Psoas muscle (tissue), 7 donors: ENCODE measurements at regions not wholly inside any gene's neighbourhood (a gene's known extent, or its start where the extent isn't known, plus 50 kb on each side); places are given as distances from the start of the nearest gene placed in this dataset.

Experiments
- ATAC-seq, 4 donors: fragments of 200-7000 bp; cut with Tn5 transposase; one replicate each; pipeline ENCODE4 v1.9.1; 2020; ENCODE audit warnings: moderate library complexity in 3 of 4, mild to moderate bottlenecking in 2 of 4
- DNase-seq, 2 donors: peaks; one replicate each; pipeline ENCODE4 v3.0.0-alpha.2; 2020
- H3K27ac ChIP-seq: fragments of 200-600 bp; one replicate; pipeline ENCODE4 v1.8.0; 2022
- H3K27me3 ChIP-seq, 3 donors: fragments of 200-600 bp in 1 of 3; one replicate each; pipeline versions ENCODE4 v1.6.1 to v1.8.0; 2013 to 2022; ENCODE audit warnings: low read length in 2 of 3, mild to moderate bottlenecking in 2 of 3, moderate library complexity in 1 of 3; ENCODE audit not compliant: insufficient read depth in 3 of 3
- H3K36me3 ChIP-seq, 2 donors: fragments of 200-600 bp in 1 of 2; one replicate each; pipeline versions ENCODE4 v1.6.1 to v1.8.0; 2013 to 2022; ENCODE audit warnings: low read depth in 1 of 2, mild to moderate bottlenecking in 1 of 2, moderate library complexity in 1 of 2; ENCODE audit not compliant: insufficient read depth in 1 of 2
- H3K4me1 ChIP-seq: fragments of 200-600 bp; one replicate; pipeline ENCODE4 v1.8.0; 2022
- H3K4me3 ChIP-seq: fragments of 200-600 bp; one replicate; pipeline ENCODE4 v1.8.0; 2022; ENCODE audit warnings: mild to moderate bottlenecking
- H3K9me3 ChIP-seq: fragments of 200-600 bp; one replicate; pipeline ENCODE4 v1.8.0; 2022
- WGBS, 3 donors: extraction: QIAGEN DNeasy Blood & Tissue Kit; methylation state at CpG; one replicate each; pipeline versions ENCODE4 v1.1.6 to v1.1.7; 2013; 5-methylcytosine and 5-hydroxymethylcytosine counted together
- intact Hi-C, 2 donors: fragments of 100-400 bp; cut with DNase I; formaldehyde crosslinking; loops; one replicate each; pipeline versions ENCODE4 v1.11.0 to v1.14.2; 2022
- TF ChIP-seq, protein P1 (sequence below): fragments of 200-600 bp; IDR thresholded peaks from one replicate; pipeline ENCODE4 v1.8.0; 2022; ENCODE audit warnings: antibody characterized with exemption
- donor health status: healthy with polysubstance abuse.
- donor health status: DM: no; HTN: no; CAD: no; lungs with moderate emphysema.
- donor health status: Bipolar disorder and iron deficiency.
- donor health status: healthy.
- donor health status: DM: yes; HTN: yes; CAD: no.
- donor health status: DM: no; HTN: no; CAD: no.
- donor health status: DM: yes; HTN: yes; CAD: no.

DNA sequence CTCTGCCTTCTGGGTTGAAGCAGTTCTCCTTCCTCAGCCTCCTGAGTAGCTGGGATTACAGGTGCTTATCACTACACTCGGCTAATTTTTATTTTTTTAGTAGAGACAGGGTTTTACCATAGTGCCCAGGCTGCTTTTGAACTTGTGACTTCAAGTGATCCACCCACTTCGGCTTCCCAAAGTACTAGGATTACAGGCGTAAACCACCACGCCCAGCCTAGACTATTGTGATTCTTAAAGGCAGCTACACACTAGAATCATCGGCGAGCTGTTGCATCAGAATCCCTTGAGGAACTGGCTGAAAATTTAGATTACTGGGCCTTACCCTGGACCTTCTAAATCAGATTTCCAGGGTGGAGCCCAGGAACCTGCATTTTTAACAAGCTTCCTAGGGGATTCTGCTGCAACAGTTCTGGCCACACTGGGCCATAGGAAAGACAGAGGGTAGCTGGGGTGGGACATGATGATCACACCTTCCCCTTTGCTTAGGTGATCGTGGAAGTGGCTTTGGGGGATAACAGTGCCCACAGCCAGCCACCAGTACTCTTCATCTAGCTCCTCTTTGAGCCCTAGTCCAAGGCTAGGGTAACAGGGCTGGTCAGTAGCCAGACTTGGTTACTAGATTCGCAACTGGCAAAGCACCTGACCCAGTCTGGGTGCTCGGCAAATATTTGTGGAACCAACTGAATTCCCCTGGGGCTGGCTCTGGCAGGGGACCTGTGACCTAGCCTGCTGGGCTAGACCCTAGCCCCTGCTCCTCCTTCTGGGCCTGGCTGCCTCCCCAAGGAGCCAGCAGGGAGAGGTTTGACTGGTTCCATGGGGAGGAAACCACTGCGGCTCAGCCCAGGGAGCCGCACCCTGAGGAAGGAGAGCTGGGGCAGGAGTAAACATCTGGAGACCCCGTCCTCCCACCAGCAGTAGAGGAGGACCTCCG, 67.1 kb upstream of the DUSP5 start:
- 85 to 86% (median 86%) methylated on average over 13 of the region's 13 CpGs for WGBS, 3 donors
- intact Hi-C loops = no loop called here
- Histone ChIP-seq H3K27me3 (no peaks in the 10 kb centered on the region), H3K4me3 (no peak overlapping the region), H3K27ac (no peak overlapping the region), H3K36me3 (no peaks in the 10 kb centered on the region), H3K4me1 (no peaks in the 10 kb centered on the region), H3K9me3 (no peaks in the 10 kb centered on the region)
- no peak for ATAC-seq
- peak in 1 of 2 donors; percentile 27 for DNase-seq
- TF ChIP-seq, protein P1, sequence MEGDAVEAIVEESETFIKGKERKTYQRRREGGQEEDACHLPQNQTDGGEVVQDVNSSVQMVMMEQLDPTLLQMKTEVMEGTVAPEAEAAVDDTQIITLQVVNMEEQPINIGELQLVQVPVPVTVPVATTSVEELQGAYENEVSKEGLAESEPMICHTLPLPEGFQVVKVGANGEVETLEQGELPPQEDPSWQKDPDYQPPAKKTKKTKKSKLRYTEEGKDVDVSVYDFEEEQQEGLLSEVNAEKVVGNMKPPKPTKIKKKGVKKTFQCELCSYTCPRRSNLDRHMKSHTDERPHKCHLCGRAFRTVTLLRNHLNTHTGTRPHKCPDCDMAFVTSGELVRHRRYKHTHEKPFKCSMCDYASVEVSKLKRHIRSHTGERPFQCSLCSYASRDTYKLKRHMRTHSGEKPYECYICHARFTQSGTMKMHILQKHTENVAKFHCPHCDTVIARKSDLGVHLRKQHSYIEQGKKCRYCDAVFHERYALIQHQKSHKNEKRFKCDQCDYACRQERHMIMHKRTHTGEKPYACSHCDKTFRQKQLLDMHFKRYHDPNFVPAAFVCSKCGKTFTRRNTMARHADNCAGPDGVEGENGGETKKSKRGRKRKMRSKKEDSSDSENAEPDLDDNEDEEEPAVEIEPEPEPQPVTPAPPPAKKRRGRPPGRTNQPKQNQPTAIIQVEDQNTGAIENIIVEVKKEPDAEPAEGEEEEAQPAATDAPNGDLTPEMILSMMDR = no peak

DNA sequence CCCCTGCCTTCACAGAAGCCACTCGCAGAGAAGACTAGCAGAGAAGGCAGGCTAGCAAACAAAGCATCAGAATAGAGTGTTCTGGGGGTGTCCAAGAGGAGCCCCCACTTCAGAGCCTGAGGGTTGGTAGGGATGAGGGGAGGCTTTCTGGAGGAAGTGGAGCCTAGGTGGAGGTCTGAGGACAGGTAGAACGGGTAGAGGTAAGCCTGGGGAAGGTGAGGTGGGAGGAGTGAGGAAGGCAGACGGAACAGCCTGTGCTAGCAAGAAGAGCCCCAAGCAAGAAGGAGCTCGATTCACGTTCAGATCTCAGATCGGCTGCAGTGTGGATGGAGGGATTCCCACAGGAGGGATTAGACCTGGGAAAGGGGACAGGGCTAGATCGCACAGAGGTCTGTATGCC, 66.0 kb upstream of the DUSP5 start:
- TF ChIP-seq, protein P1 = no peak
- intact Hi-C loops = no loop called here
- ATAC-seq (no peak), DNase-seq (peak in 1 of 2 donors; percentile 8)
- no peaks in the 10 kb centered on the region for H3K9me3 ChIP-seq
- no peak overlapping the region for H3K4me3 ChIP-seq
- no peaks in the 10 kb centered on the region for H3K4me1 ChIP-seq
- H3K36me3 ChIP-seq = no peaks in the 10 kb centered on the region
- 67 to 79% (median 75%) methylated on average over 7 of the region's 7 CpGs for WGBS, 3 donors
- H3K27me3 ChIP-seq = no peaks in the 10 kb centered on the region
- no peak overlapping the region for H3K27ac ChIP-seq

DNA sequence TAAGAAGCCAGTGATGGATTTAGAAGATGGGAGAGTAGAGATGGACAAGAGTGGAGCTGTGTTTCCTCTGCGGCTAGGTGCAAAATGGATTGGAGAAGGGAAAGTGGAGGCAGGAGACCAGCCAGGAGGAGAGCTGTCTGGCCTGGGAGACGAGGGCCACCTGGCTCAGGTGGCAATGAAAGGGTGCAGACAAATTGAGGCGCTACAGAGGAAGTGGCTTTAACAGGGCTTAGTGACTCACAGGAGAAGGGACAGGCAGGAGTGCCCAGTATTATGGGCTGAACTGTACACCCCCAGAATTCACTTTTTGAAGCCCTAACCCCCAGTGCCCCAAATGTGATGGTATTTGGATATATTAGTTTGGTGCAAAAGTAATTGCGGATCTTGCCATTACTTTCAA, 65.6 kb upstream of the DUSP5 start:
- TF ChIP-seq, protein P1 = no peak
- Histone ChIP-seq H3K4me3 (no peak overlapping the region), H3K9me3 (no peaks in the 10 kb centered on the region), H3K27ac (no peak overlapping the region), H3K27me3 (no peaks in the 10 kb centered on the region), H3K4me1 (no peaks in the 10 kb centered on the region), H3K36me3 (no peaks in the 10 kb centered on the region)
- 78 to 84% (median 82%) methylated on average over 4 of the region's 4 CpGs for WGBS, 3 donors
- DNase-seq (peak in 1 of 2 donors; percentile 22), ATAC-seq (no peak)
- intact Hi-C loops = no loop called here

DNA sequence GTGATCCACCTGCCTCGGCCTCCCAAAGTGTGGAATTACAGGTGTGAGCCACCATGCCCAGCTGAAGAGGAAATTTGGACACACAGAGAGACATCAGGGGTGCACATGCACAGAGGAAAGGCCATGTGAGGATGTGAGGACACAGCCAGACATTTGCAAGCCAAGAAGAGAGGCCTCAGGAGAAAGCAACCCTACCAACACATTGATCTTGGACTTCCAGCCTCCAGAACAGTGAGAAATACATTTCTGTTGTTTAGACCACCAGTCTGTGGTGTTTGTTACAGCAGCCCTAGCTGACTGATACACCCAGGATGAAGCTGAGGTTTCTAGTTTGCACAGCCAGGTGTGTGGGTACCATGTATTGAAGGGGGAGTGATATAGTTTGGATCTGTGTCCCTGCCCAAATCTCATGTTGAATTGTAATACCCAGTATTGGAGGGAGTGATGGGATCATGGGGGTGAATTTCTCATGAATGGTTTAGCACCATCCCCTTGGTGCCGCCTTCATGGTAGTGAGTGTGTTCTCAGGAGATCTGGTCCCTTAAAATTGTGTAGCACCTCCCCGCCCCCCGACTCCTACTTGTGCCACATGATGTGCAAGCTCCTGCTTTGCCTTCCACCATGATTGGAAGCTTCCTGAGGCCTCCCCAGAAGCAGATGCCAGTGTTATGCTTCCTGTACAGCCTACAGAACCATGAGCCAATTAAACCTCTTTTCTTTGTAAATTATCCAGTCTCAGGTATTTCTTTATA, 64.7 kb upstream of the DUSP5 start:
- ATAC-seq (no peak), DNase-seq (peak in 1 of 2 donors; percentile 3)
- TF ChIP-seq, protein P1 = no peak
- WGBS, 3 donors = 97 to 99% (median 98%) methylated on average over 4 of the region's 4 CpGs
- Histone ChIP-seq H3K4me3 (no peak overlapping the region), H3K27ac (no peak overlapping the region), H3K36me3 (no peaks in the 10 kb centered on the region), H3K27me3 (no peaks in the 10 kb centered on the region), H3K4me1 (no peaks in the 10 kb centered on the region), H3K9me3 (no peaks in the 10 kb centered on the region)
- intact Hi-C loops = no loop called here
